GM12878 (cell line): ENCODE measurements at regions not wholly inside any gene's neighbourhood (a gene's known extent, or its start where the extent isn't known, plus 50 kb on each side); places are given as distances from the start of the nearest gene placed in this dataset.

ENCODE experiments used
- ATAC-seq: fragments of 200-7000 bp; cut with Tn5 transposase; 3 replicates; pipeline ENCODE4 v1.9.1; 2020; ENCODE audit warnings: mild to moderate bottlenecking, moderate library complexity
- BruUV-seq: library from RNA; stranded (reverse); fragments of 400-500 nt; replicated peaks from 2 replicates; lab custom pipeline; 2021; lab: Mats Ljungman, UMichigan
- CTCF ChIA-PET: fragments of 300-600 bp; sonication (Branson Sonifier 250); formaldehyde crosslinking; extraction: SDS; loops from one replicate; lab custom pipeline; 2021; ENCODE audit warnings: inconsistent platforms; lab: Yijun Ruan, JAX
- POLR2A ChIA-PET: fragments of 350-600 bp; formaldehyde crosslinking; extraction: SDS; loops from one replicate; lab custom pipeline; 2021; ENCODE audit warnings: inconsistent platforms; lab: Charles Lee
- RAD21 ChIA-PET: fragments of 300-600 bp; sonication (Branson Sonifier 250); formaldehyde crosslinking; loops from one replicate; lab custom pipeline; 2023; ENCODE audit warnings: antibody characterized with exemption; ENCODE audit not compliant: unreplicated experiment; lab: Charles Lee
- SMC1A ChIA-PET: fragments of 300-600 bp; sonication (Branson Sonifier 250); formaldehyde crosslinking; loops from one replicate; lab custom pipeline; 2023; ENCODE audit not compliant: unreplicated experiment, uncharacterized antibody; lab: Charles Lee
- DNase-seq: peaks from one replicate; pipeline ENCODE4 v3.0.0-alpha.2; 2011; ENCODE audit warnings: low read depth, low spot score
- FAIRE-seq: peaks from 3 replicates; lab custom pipeline; 2011; peaks lifted over from hg19 to GRCh38; lab: Jason Lieb, UNC
- H2AFZ ChIP-seq: 2 replicates; pipeline ENCODE4 v1.6.0; 2011; ENCODE audit warnings: low read depth, low read length, control low read depth; ENCODE audit not compliant: control insufficient read depth
- H3K27ac ChIP-seq: 2 replicates; pipeline ENCODE4 v1.5.1; 2011; ENCODE audit warnings: control low read depth; ENCODE audit not compliant: control insufficient read depth, insufficient read depth
- H3K27me3 ChIP-seq, 2 experiments: replicated peaks in 1 of 2; 2 replicates each; pipeline versions ENCODE4 v1.6.0 to v1.6.1; 2011; ENCODE audit warnings: low read length in 1 of 2; ENCODE audit not compliant: control insufficient read depth in 2 of 2, insufficient read depth in 2 of 2
- H3K36me3 ChIP-seq, 2 experiments: 2 replicates each; pipeline ENCODE4 v1.5.1; 2011; ENCODE audit warnings: low read length in 1 of 2; ENCODE audit not compliant: control insufficient read depth in 2 of 2, insufficient read depth in 2 of 2
- H3K4me1 ChIP-seq: 2 replicates; pipeline ENCODE4 v1.6.1; 2011; ENCODE audit warnings: mild to moderate bottlenecking, low read length, moderate library complexity, mixed read lengths; ENCODE audit not compliant: control insufficient read depth, insufficient read depth
- H3K4me2 ChIP-seq: 2 replicates; pipeline ENCODE4 v1.6.0; 2011; ENCODE audit warnings: control low read depth; ENCODE audit not compliant: control insufficient read depth, insufficient read depth
- H3K4me3 ChIP-seq: fragments of 200-600 bp; sonication (generic); 2 replicates; pipeline ENCODE4 v1.5.1; 2016
- H3K79me2 ChIP-seq: 2 replicates; pipeline ENCODE4 v1.6.0; 2011; ENCODE audit warnings: low read length; ENCODE audit not compliant: control insufficient read depth, insufficient read depth
- H3K9ac ChIP-seq: 2 replicates; pipeline ENCODE4 v1.8.0; 2011; ENCODE audit warnings: low read length, control low read depth, mixed read lengths; ENCODE audit not compliant: control insufficient read depth, insufficient read depth
- H3K9me3 ChIP-seq: replicated peaks from 3 replicates; pipeline ENCODE4 v1.5.1; 2011; ENCODE audit warnings: mild to moderate bottlenecking, low read length; ENCODE audit not compliant: control insufficient read depth, insufficient read depth
- H4K20me1 ChIP-seq: 2 replicates; pipeline ENCODE4 v1.6.0; 2011; ENCODE audit not compliant: control insufficient read depth, insufficient read depth
- ASH2L ChIP-seq: fragments of 300-600, 200-600 bp; sonication (generic); IDR thresholded peaks from 2 replicates; pipeline ENCODE4 v1.6.1; 2017; ENCODE audit warnings: low read depth, mild to moderate bottlenecking, borderline replicate concordance
- BCL11A ChIP-seq: IDR thresholded peaks from 2 replicates; pipeline ENCODE4 v1.6.1; 2011; ENCODE audit warnings: low read depth, low read length
- DPF2 ChIP-seq: fragments of 450-650 bp; IDR thresholded peaks from 2 replicates; pipeline ENCODE4 v1.6.1; 2017; ENCODE audit warnings: mild to moderate bottlenecking
- ETV6 ChIP-seq, 2 experiments: fragments of 450-650 bp in 1 of 2; IDR thresholded peaks in 1 of 2; conservative IDR thresholded peaks in 1 of 2; 2 replicates each; pipeline ENCODE4 v1.6.1; 2014; ENCODE audit warnings: antibody characterized with exemption in 1 of 2, borderline replicate concordance in 1 of 2, low read depth in 1 of 2, mild to moderate bottlenecking in 1 of 2, moderate library complexity in 1 of 2
- IKZF1 ChIP-seq: fragments of 450-650 bp; conservative IDR thresholded peaks from 2 replicates; pipeline ENCODE4 v1.6.1; 2017; ENCODE audit warnings: antibody characterized with exemption, mild to moderate bottlenecking
- IKZF2 ChIP-seq, 2 experiments: fragments of 450-650 bp; IDR thresholded peaks; 2 replicates each; pipeline ENCODE4 v1.6.1; 2017; ENCODE audit warnings: mild to moderate bottlenecking in 2 of 2, moderate library complexity in 2 of 2
- JUNB ChIP-seq: IDR thresholded peaks from 2 replicates; pipeline ENCODE4 v1.6.1; 2016; ENCODE audit warnings: antibody characterized with exemption, mild to moderate bottlenecking
- KLF5 ChIP-seq: fragments of 450-650 bp; IDR thresholded peaks from 2 replicates; pipeline ENCODE4 v1.6.1; 2014; ENCODE audit warnings: mild to moderate bottlenecking; ENCODE audit not compliant: partially characterized antibody
- NR2C2 ChIP-seq: IDR thresholded peaks from 2 replicates; pipeline ENCODE4 v1.6.1; 2011; ENCODE audit warnings: borderline replicate concordance, low read depth; ENCODE audit not compliant: control insufficient read depth, insufficient read length
- YY1 ChIP-seq: IDR thresholded peaks from 2 replicates; pipeline ENCODE4 v1.6.1; 2011; ENCODE audit warnings: low read depth, mild to moderate bottlenecking, low read length
- ZNF274 ChIP-seq: IDR thresholded peaks from one replicate; pipeline ENCODE4 v1.8.0; 2011; ENCODE audit not compliant: insufficient read length, insufficient read depth
- in situ Hi-C: fragments of 300-500 bp; cut with MboI; formaldehyde crosslinking; loops from 9 replicates; pipeline ENCODE4 v1.14.3; 2018; ENCODE audit warnings: mixed read lengths
- intact Hi-C: fragments of 100-400 bp; cut with micrococcal nuclease; formaldehyde crosslinking; loops from one replicate; pipeline ENCODE4 v1.14.2; 2022; ENCODE audit not compliant: unreplicated experiment
- TF ChIP-seq, protein P1 (sequence below): IDR thresholded peaks from 2 replicates; pipeline ENCODE4 v1.6.1; 2012; ENCODE audit warnings: low read depth, low read length, improper control_type of control experiment
- TF ChIP-seq, protein P2 (sequence below): fragments of 450-650 bp; IDR thresholded peaks from 2 replicates; pipeline ENCODE4 v1.6.1; 2017; ENCODE audit warnings: borderline replicate concordance
- TF ChIP-seq, protein P3 (sequence below): fragments of 450-650 bp; IDR thresholded peaks from 2 replicates; pipeline ENCODE4 v1.6.1; 2017; ENCODE audit warnings: mild to moderate bottlenecking
- TF ChIP-seq, protein P4 (sequence below): fragments of 450-650 bp; IDR thresholded peaks from 2 replicates; pipeline ENCODE4 v1.6.1; 2017; ENCODE audit warnings: low read depth, mild to moderate bottlenecking, moderate library complexity

DNA sequence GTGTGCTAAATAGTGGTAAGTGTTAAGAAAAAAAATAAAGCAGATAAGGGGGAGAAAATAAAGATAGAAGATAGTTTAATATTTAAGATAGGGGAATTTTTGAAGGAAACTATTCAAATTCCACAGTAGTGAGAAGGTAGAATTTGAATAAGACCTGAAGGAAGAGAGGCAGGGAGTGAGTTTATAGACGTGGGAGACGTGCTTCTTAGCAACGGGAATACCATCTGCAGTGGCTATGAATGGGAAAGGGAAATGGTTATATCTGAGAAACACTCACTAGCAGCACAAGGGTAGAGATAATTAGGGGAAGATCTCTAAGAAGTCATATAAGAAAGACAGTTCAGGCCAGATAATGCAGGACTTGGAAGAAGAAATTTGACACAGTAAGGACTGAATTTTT, 854.5 kb upstream of the EPHA5 start (continued):
- TF ChIP-seq ZNF274: no peak

DNA sequence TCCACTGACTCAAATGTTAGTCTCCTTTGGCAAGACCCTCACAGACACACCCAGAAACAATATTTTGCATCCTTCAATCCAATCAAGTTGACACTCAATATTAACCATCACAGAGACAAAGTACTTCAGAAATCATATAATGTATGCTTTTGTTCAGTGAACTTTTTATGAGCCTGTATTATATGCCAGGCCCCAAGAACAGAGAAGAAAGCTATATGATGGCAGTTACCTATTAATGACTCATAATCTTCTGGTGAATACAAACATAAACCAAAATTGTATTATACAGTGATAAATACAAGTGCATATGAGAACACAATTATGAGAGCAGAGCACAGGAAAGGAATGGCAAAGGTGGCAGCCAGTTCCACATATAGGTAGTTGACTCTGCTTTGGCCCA, 852.0 kb upstream of the EPHA5 start:
- no peaks in the 10 kb centered on the region for H3K36me3 ChIP-seq
- no peak overlapping the region for H3K9ac ChIP-seq
- SMC1A ChIA-PET: no interaction called here
- DNase-seq (no peak), ATAC-seq (no peak), FAIRE-seq (no peak)
- no TSS peak for BruUV-seq
- no peaks in the 10 kb centered on the region for H3K9me3 ChIP-seq
- no peaks in the 10 kb centered on the region for H3K27me3 ChIP-seq
- intact Hi-C loops: no loop called here
- CTCF ChIA-PET: no interaction called here
- H3K4me3 ChIP-seq: no peak overlapping the region
- H3K4me2 ChIP-seq: no peak overlapping the region
- no peak overlapping the region for H2AFZ ChIP-seq
- H3K4me1 ChIP-seq: no peaks in the 10 kb centered on the region
- no peaks in the 10 kb centered on the region for H3K79me2 ChIP-seq
- RAD21 ChIA-PET: no interaction called here
- H3K27ac ChIP-seq: no peak overlapping the region
- TF ChIP-seq NR2C2 (no peak), BCL11A (no peak), IKZF1 (no peak), YY1 (no peak), IKZF2 (IDR thresholded peaks at IDR 0.05) (no peak), JUNB (no peak), ASH2L (no peak), ETV6 (conservative IDR thresholded peaks at IDR 0.05 in 1 of 2, IDR thresholded peaks at IDR 0.05 in 1 of 2; ENCODE audit: borderline replicate concordance in 1 of 2, low read depth in 1 of 2) (no peak), KLF5 (no peak), DPF2 (no peak)
- TF ChIP-seq, protein P1, sequence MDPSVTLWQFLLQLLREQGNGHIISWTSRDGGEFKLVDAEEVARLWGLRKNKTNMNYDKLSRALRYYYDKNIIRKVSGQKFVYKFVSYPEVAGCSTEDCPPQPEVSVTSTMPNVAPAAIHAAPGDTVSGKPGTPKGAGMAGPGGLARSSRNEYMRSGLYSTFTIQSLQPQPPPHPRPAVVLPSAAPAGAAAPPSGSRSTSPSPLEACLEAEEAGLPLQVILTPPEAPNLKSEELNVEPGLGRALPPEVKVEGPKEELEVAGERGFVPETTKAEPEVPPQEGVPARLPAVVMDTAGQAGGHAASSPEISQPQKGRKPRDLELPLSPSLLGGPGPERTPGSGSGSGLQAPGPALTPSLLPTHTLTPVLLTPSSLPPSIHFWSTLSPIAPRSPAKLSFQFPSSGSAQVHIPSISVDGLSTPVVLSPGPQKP: no peak
- TF ChIP-seq, protein P2, sequence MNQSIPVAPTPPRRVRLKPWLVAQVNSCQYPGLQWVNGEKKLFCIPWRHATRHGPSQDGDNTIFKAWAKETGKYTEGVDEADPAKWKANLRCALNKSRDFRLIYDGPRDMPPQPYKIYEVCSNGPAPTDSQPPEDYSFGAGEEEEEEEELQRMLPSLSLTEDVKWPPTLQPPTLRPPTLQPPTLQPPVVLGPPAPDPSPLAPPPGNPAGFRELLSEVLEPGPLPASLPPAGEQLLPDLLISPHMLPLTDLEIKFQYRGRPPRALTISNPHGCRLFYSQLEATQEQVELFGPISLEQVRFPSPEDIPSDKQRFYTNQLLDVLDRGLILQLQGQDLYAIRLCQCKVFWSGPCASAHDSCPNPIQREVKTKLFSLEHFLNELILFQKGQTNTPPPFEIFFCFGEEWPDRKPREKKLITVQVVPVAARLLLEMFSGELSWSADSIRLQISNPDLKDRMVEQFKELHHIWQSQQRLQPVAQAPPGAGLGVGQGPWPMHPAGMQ: no peak
- TF ChIP-seq, protein P3, sequence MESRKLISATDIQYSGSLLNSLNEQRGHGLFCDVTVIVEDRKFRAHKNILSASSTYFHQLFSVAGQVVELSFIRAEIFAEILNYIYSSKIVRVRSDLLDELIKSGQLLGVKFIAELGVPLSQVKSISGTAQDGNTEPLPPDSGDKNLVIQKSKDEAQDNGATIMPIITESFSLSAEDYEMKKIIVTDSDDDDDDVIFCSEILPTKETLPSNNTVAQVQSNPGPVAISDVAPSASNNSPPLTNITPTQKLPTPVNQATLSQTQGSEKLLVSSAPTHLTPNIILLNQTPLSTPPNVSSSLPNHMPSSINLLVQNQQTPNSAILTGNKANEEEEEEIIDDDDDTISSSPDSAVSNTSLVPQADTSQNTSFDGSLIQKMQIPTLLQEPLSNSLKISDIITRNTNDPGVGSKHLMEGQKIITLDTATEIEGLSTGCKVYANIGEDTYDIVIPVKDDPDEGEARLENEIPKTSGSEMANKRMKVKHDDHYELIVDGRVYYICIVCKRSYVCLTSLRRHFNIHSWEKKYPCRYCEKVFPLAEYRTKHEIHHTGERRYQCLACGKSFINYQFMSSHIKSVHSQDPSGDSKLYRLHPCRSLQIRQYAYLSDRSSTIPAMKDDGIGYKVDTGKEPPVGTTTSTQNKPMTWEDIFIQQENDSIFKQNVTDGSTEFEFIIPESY: no peak
- TF ChIP-seq, protein P4, sequence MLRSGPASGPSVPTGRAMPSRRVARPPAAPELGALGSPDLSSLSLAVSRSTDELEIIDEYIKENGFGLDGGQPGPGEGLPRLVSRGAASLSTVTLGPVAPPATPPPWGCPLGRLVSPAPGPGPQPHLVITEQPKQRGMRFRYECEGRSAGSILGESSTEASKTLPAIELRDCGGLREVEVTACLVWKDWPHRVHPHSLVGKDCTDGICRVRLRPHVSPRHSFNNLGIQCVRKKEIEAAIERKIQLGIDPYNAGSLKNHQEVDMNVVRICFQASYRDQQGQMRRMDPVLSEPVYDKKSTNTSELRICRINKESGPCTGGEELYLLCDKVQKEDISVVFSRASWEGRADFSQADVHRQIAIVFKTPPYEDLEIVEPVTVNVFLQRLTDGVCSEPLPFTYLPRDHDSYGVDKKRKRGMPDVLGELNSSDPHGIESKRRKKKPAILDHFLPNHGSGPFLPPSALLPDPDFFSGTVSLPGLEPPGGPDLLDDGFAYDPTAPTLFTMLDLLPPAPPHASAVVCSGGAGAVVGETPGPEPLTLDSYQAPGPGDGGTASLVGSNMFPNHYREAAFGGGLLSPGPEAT: no peak
- no peaks in the 10 kb centered on the region for H4K20me1 ChIP-seq
- in situ Hi-C loops: no loop called here
- POLR2A ChIA-PET: no interaction called here
